ENCODE measurements at regions not wholly inside any gene's neighbourhood (a gene's known extent, or its start where the extent isn't known, plus 50 kb on each side); places are given as distances from the start of the nearest gene placed in this dataset.

DNA sequence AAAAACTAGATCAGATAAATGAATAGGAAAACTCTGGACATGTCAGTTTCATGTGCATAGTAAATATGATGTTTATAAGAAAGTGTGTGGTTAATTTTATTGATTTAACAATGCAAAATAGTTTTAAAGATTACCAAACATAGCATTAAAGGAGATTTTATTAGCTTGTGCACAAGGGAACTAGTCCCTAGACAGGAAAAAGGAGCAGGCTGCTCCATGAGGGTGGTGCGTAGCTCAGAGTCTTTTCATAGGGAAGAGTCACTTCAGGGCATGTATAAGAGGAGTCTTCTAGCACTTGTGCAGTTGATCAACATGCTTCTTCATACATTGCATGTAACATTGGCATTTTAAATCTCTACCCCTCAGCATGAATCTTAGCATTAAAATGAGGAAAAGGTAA is 835.8 kb downstream of the GRIK2 start:
- no peaks in the 10 kb centered on the region for H3K36me3 Mint-ChIP-seq
- H3K4me3 Mint-ChIP-seq, result no peak overlapping the region
- H3K27me3 Mint-ChIP-seq (ENCODE audit: low read depth in 3 of 3), result peaks cover 0 to 1% (median 0%) of the 10 kb centered on the region in 3 donors
- no peak for DNase-seq
- no peaks in the 10 kb centered on the region for H3K4me1 Mint-ChIP-seq
- peaks cover 4 to 28% (median 11%) of the 10 kb centered on the region in 6 donors for H3K9me3 Mint-ChIP-seq
- no peak overlapping the region for H3K27ac Mint-ChIP-seq
